ENCODE measurements at regions not wholly inside any gene's neighbourhood (a gene's known extent, or its start where the extent isn't known, plus 50 kb on each side); places are given as distances from the start of the nearest gene placed in this dataset.

GRCh38 chr2:128557831-128558241 lies 239.2 kb upstream of the HS6ST1 start:
- Mint-ChIP-seq H3K27me3 (ENCODE audit: unreplicated experiment) (peaks cover 9% of the 10 kb centered on the region), H3K27ac (ENCODE audit: unreplicated experiment) (no peak overlapping the region), H3K4me3 (ENCODE audit: unreplicated experiment) (no peak overlapping the region), H3K9me3 (ENCODE audit: unreplicated experiment) (peaks cover 12% of the 10 kb centered on the region), H3K4me1 (ENCODE audit: low read depth, unreplicated experiment) (no peaks in the 10 kb centered on the region), H3K36me3 (ENCODE audit: unreplicated experiment) (no peaks in the 10 kb centered on the region)
- no peak for DNase-seq
- TF ChIP-seq CTCF (IDR thresholded peaks at IDR 0.05; ENCODE audit: partially characterized antibody, unreplicated experiment), result no peak

GRCh38 chr2:128558441-128558840 lies 239.8 kb upstream of the HS6ST1 start:
- peaks cover 12% of the 10 kb centered on the region for H3K9me3 Mint-ChIP-seq (ENCODE audit: unreplicated experiment)
- H3K4me3 Mint-ChIP-seq (ENCODE audit: unreplicated experiment), result no peak overlapping the region
- H3K27me3 Mint-ChIP-seq (ENCODE audit: unreplicated experiment), result peaks cover 9% of the 10 kb centered on the region
- DNase-seq, result no peak
- no peaks in the 10 kb centered on the region for H3K36me3 Mint-ChIP-seq (ENCODE audit: unreplicated experiment)
- H3K4me1 Mint-ChIP-seq (ENCODE audit: low read depth, unreplicated experiment), result no peaks in the 10 kb centered on the region
- H3K27ac Mint-ChIP-seq (ENCODE audit: unreplicated experiment), result no peak overlapping the region
- TF ChIP-seq CTCF (IDR thresholded peaks at IDR 0.05; ENCODE audit: partially characterized antibody, unreplicated experiment), result no peak

GRCh38 chr2:128558895-128559532 lies 240.3 kb upstream of the HS6ST1 start:
- no peaks in the 10 kb centered on the region for H3K4me1 Mint-ChIP-seq (ENCODE audit: low read depth, unreplicated experiment)
- no peak for DNase-seq
- peaks cover 9% of the 10 kb centered on the region for H3K27me3 Mint-ChIP-seq (ENCODE audit: unreplicated experiment)
- TF ChIP-seq CTCF (IDR thresholded peaks at IDR 0.05; ENCODE audit: partially characterized antibody, unreplicated experiment), result no peak
- H3K36me3 Mint-ChIP-seq (ENCODE audit: unreplicated experiment), result no peaks in the 10 kb centered on the region
- no peak overlapping the region for H3K4me3 Mint-ChIP-seq (ENCODE audit: unreplicated experiment)
- H3K27ac Mint-ChIP-seq (ENCODE audit: unreplicated experiment), result no peak overlapping the region
- peaks cover 12% of the 10 kb centered on the region for H3K9me3 Mint-ChIP-seq (ENCODE audit: unreplicated experiment)

- Mint-ChIP-seq H3K27ac (ENCODE audit: unreplicated experiment) (no peak overlapping the region), H3K36me3 (ENCODE audit: unreplicated experiment) (no peaks in the 10 kb centered on the region), H3K9me3 (ENCODE audit: unreplicated experiment) (peaks cover 12% of the 10 kb centered on the region), H3K4me1 (ENCODE audit: low read depth, unreplicated experiment) (no peaks in the 10 kb centered on the region), H3K4me3 (ENCODE audit: unreplicated experiment) (no peak overlapping the region), H3K27me3 (ENCODE audit: unreplicated experiment) (peaks cover 6% of the 10 kb centered on the region)
- DNase-seq, result no peak
- TF ChIP-seq CTCF (IDR thresholded peaks at IDR 0.05; ENCODE audit: partially characterized antibody, unreplicated experiment), result no peak
Observed at GRCh38 chr2:128559533-128560515, 241.2 kb upstream of the HS6ST1 start.

- H3K36me3 Mint-ChIP-seq (ENCODE audit: unreplicated experiment), result no peaks in the 10 kb centered on the region
- peaks cover 11% of the 10 kb centered on the region for H3K9me3 Mint-ChIP-seq (ENCODE audit: unreplicated experiment)
- no peak for DNase-seq
- H3K27ac Mint-ChIP-seq (ENCODE audit: unreplicated experiment), result no peak overlapping the region
- no peak for TF ChIP-seq CTCF (IDR thresholded peaks at IDR 0.05; ENCODE audit: partially characterized antibody, unreplicated experiment)
- H3K4me3 Mint-ChIP-seq (ENCODE audit: unreplicated experiment), result no peak overlapping the region
- H3K4me1 Mint-ChIP-seq (ENCODE audit: low read depth, unreplicated experiment), result no peaks in the 10 kb centered on the region
- H3K27me3 Mint-ChIP-seq (ENCODE audit: unreplicated experiment), result peaks cover 6% of the 10 kb centered on the region
Observed at GRCh38 chr2:128560718-128561117, 242.1 kb upstream of the HS6ST1 start.

Measured in glutamatergic neuron (in vitro differentiated cells).